Amniotic epithelial cell (primary cell): ENCODE measurements at regions not wholly inside any gene's neighbourhood (a gene's known extent, or its start where the extent isn't known, plus 50 kb on each side); places are given as distances from the start of the nearest gene placed in this dataset.

Experiments used
- DNase-seq: peaks from one replicate; pipeline ENCODE4 v3.0.0-alpha.2; 2010; ENCODE audit warnings: low read depth

GRCh38 chr17:77872714-77873499 lies 85.6 kb upstream of the TNRC6C start:
- no peak for DNase-seq

GRCh38 chr17:77873500-77874302 lies 84.8 kb upstream of the TNRC6C start:
- no peak for DNase-seq

GRCh38 chr17:77874303-77875050 lies 84.0 kb upstream of the TNRC6C start:
- DNase-seq: no peak

- DNase-seq: peak; percentile 83
Observed at GRCh38 chr17:77875051-77875780, 83.3 kb upstream of the TNRC6C start.

GRCh38 chr17:77875881-77876509 lies 82.5 kb upstream of the TNRC6C start:
- DNase-seq: peak; percentile 16

- DNase-seq: no peak
Observed at GRCh38 chr17:77877036-77877435, 81.5 kb upstream of the TNRC6C start.

GRCh38 chr17:77877646-77878355 lies 80.7 kb upstream of the TNRC6C start:
- no peak for DNase-seq

GRCh38 chr17:77879226-77879895 lies 79.1 kb upstream of the TNRC6C start:
- no peak for DNase-seq

GRCh38 chr17:77879896-77880280 lies 78.6 kb upstream of the TNRC6C start:
- DNase-seq: no peak

GRCh38 chr17:77880711-77881450 lies 77.6 kb upstream of the TNRC6C start:
- no peak for DNase-seq

- peak; percentile 19 for DNase-seq
Observed at GRCh38 chr17:77881545-77881944, 77.0 kb upstream of the TNRC6C start.

GRCh38 chr17:77882040-77882439 lies 76.5 kb upstream of the TNRC6C start:
- no peak for DNase-seq

GRCh38 chr17:77882481-77883212 lies 75.9 kb upstream of the TNRC6C start:
- peak; percentile 47 for DNase-seq

GRCh38 chr17:77883213-77883650 lies 75.3 kb upstream of the TNRC6C start:
- DNase-seq: no peak

GRCh38 chr17:77884019-77884418 lies 74.5 kb upstream of the TNRC6C start:
- peak; percentile 19 for DNase-seq

- no peak for DNase-seq
Observed at GRCh38 chr17:77884967-77885641, 73.4 kb upstream of the TNRC6C start.

- DNase-seq: no peak
Observed at GRCh38 chr17:77885678-77886386, 72.7 kb upstream of the TNRC6C start.

GRCh38 chr17:77886387-77886728 lies 72.1 kb upstream of the TNRC6C start:
- DNase-seq: no peak
